Hematopoietic multipotent progenitor cell treated with erythropoietin and hydrocortisone succinate and interleukin-3 and kit ligand, for 17 days (in vitro differentiated cells): ENCODE measurements at regions not wholly inside any gene's neighbourhood (a gene's known extent, or its start where the extent isn't known, plus 50 kb on each side); places are given as distances from the start of the nearest gene placed in this dataset.

Experiments
- DNase-seq: peaks from one replicate; pipeline ENCODE4 v3.0.0-alpha.2; 2015; ENCODE audit warnings: low spot score

DNA sequence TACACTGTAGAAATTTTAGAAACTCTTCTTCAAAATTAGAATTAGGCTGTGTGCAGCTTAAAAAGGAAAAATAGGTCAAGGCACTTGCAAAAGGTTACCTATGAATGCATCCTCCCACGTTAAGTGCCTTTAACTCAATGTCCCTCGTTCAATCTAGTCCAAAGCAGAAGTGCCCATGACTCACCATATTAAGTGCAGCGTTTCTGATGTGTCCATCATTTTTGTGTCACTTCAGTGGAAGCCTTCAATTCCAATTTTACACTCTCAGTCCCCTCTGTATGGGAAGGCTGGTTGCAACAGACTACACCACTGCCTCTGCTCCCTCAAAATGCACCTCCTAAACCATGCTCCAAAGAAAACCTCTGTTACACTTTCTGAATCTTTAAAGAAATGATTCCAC lies 53.4 kb downstream of the FOXB1 start:
- no peak for DNase-seq

DNA sequence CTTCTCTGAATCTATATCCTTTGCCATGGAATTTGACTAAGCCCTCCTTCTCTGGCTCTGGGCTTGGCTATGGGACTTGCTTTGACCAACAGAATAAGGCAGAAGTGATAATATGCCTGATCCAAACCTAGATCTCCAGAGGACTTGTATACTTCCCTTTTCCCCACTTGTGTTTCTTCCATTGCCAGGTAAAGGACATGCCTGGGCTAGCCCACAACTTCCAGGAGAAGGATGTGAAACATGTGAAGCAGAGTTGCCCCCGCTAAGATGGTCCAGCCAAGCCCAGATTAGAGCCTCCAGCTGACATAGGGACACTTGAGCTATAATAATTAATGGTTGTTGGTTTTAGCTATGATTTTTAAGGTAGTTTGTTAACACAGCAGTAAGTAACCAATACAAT lies 55.1 kb downstream of the FOXB1 start:
- DNase-seq: no peak

DNA sequence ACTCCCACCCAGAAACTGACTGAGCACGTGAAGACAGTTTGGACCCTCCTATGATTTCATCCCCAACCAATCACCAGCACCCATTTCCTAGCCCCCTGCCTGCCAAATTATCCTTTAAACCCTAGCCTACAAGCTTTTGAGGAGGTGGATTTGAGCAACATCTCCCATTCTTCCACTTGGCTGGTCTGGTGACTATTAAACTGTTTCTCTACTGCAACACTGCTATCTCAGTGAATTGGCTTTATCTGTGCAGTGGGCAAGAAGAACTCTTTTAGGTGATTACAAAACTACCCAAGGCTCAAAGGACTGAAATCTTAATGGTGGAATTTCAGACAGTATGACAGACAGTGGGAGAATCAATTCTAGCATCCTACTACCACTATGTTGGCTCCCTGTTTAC lies 57.6 kb downstream of the FOXB1 start:
- DNase-seq: no peak

DNA sequence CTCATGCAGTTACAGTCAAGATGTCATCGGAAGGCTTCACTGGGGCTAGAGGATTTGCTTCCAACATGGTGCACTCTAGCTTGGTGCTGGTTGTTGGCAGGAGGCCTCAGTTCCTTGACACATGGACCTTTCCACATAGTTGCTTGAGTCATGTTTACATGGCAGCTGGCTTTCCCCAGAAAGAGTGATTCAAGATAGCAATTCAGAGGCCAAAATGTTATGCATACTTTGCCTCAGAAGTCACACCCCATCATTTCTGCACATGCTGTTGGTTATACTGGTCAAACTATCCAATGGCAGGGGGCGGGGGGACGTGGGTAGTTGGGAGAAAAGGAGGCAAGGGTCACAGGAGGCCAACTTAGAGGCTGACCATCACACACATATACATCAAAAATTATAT lies 58.7 kb downstream of the FOXB1 start:
- no peak for DNase-seq

DNA sequence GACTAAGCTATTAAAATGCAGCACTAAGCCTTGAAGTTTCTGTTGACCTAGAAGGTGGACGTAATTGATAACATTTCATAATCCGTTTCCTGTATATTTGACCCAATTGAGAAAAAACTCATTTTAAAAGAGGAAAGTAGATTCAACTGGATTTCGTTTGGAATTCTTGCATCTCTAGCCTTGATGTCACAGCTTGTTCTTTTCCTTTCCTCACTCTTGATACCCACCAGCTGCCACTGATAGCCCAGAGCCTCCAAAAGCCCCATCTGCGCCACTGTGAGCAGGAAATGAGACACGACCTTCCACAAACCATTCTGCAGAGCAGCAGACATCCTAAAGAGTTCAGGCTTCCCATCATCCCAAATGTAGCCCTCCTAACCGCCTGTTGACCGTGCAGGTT lies 61.8 kb downstream of the FOXB1 start:
- no peak for DNase-seq

DNA sequence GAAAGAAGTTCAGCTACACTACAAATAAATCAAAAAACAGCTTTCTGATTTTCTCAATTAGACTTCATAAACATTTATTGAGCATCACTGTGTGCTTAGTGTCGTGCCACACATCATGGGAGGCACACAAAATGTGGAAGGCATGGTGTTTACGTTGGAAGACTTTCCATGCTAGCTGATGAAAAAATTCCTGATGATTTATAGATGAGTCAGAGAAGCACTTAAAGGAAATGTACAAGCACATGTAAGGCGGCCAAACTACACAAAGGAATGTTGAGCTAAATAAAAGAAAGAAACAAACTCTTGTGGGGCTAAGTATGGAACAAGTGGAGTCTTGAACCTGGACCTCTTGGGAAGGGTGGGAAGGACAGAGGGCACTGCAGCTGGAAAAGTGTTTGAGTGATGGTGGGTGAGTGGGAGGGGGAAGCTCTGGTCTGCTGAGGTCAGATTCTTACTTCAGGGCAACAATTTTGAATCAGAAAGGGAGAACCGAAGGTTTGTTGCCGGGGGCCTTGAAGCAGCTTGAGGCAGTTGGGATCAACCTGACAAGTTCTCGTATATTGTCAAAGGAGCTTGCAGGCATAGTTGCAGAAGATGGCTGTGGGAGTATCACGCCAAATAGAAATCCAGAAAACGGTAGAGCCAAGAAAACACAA lies 66.9 kb downstream of the FOXB1 start:
- DNase-seq: no peak

DNA sequence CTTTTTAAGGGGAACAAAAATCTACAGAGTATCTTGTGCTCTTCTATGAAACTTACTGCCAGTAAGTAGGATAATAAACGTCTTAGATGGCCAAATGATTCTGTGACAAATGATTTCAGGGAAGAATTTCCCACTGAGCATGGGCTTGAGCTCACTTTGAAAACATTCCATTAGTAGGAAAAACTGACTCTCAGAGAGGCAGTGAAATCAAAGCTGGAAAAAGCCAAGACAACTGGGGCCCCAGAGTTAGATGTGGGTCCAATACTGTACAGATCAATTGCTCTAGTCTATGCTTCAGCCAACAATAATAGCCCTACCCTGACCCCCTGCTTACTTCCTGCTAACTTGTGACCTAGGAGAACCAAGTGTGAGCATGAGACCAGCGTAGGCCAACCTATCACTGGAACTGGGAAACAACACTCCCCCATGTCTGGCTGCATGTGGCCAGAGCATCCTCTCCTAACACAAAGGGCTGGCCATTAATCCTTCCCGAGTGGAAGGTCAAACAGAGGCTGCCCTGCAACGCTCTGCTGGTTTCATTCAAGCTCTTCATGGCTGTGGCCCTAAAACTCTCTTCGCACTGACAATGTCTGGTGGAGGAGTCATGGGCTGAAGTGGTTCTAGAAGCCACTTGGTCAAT lies 68.8 kb downstream of the FOXB1 start:
- DNase-seq: no peak

DNA sequence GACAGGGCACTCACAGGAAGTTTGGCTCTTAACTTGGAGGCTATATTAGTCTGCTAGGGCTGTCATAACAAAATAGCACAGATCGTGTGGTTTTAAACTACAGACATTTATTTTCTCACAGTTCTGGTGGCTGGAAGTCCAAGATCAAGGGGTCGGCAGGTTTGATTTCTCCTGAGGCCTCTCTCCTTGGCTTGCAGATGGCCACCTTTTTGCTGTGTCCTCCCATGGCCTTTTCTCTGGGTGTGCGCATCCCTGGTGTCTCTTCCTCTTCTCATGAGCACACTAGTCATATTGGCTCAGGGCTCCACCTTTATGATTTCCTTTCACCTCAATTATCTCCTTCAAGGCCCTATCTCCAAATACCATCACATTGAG lies 69.3 kb downstream of the FOXB1 start:
- no peak for DNase-seq

DNA sequence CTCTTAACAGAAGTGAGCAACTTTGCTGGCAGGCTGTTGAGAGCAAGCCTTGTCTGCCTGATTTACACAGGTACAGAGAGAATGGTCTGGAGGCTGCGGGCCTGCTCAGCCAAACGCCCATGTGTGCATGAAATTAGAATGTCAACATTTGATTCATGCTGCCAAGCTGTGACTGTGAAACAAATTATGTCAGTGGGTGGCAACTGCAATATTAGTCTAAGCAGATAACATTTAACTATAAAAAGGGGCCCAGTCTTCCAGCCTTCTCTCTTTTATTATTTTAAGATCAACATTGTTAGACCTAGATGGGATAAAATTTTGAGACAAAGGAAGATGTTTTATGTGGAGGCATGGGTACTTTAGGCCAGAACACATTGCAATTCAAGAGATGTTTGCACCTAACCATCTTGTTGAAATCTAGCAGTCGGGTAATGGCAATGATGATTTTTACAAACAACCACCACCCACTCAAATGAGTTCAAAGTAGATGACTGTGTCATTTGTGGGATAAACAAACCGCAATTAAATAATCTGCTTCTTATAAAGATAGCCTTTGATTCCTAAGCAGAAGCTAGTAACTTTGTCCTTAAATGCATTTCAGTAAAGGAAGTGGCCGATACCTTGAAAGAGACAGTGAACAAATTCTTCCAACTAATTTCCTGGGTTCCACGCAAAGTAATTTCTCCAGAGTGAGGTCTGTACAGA lies 70.2 kb downstream of the FOXB1 start:
- no peak for DNase-seq

DNA sequence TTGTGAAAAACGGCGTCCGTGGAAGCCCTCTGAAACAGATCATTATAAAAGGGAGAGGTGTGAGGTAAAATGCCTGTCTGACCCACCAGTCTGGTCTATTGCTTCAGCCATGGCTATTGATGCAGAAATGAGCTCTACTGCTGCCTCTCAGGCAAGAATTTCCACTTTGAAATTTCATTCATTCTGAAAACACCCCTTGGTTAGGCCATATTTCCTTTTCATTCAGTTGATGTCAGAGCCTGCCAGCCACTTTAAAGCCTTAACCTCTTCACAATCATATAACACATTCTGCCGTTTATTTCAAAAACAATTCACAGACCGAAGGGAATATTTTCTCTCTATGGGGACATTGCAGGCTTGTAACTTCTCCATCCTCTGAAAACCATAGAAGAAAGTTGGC lies 71.9 kb downstream of the FOXB1 start:
- DNase-seq: no peak

DNA sequence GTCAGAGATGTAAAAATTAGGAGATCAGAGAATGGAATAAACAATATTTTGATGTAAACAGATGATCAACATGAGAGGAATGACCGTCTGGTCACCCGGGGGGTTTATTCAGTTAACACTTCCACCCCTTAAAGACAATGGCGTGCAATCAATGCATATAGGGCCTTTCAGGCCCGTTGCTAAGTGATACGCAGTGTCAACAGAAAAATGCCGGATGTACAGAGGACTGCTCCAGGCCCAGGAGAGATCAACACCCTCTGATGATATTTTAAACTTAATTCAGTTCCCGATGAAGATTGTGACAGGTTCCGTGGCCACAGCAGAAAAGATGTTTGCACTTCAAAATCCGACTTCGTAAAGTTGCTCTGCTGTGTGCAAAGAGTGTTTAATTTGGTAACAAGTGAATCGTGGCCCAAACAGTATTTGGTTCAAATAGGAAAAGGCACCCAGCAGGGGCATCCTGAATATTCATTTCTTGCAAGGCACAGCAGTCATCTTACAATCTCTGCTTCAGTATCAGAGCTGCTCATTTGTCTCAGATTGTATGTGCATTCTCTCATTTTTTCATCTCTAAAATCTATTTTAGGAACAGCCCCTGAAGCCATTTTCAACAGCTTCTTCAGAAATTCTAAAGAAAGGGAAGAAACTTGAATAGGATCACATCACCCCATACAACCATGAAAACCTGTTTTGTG lies 72.6 kb downstream of the FOXB1 start:
- no peak for DNase-seq

DNA sequence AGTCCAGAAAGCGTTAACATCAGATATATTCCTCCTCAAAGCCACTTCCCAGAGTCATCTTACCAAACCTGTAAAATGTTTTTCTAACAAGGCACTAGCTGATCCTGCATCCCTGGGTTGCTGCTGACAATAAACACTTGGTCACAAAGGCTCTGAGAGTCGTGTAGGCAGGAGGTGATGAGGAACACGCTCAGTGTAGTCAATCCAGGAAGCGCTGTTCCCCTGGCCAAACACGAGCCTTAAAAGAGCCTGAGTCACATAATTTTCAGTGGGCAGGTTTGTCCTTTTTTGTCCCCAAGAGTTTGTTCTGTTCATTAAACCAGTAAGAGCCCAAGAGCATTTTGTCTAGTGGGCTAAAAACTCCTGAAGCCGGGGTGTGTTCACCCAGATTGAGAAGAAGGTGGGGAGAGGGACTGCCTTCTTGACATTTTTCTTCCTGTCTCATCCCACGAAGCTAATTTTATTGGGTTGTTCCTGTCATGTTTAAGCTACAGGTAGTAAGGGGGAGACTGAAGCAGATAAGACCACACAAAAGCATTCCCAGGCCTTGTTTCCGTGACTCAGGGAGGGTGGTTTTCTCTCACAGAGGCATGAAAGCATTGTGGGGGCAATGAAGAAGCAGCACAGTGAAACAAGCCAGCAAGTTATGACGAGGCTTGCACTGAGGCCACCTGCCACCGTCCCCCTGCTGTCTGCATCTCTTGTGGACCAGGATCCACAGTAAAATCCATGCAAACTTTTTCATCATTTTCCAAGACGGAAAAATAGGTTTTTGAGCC lies 73.7 kb downstream of the FOXB1 start:
- DNase-seq: no peak

DNA sequence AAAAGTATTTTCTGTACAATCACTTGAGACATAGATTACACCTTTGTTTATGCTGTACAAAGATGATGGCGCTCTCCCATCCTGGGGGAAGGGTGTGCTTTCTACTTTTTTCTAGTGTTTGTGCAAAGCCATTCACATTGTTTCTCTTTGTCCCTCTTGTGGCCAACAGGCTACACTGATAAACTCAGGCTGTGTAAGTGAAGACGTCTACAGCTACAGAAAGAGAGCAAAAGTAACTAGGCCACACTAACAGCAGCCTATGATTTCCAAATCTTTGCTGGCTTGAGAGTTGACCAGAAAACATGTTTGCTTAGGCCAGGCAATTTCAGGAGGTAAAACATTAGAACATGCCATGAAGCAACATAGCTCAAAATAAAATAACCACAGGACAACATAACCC lies 75.1 kb downstream of the FOXB1 start:
- DNase-seq: no peak

DNA sequence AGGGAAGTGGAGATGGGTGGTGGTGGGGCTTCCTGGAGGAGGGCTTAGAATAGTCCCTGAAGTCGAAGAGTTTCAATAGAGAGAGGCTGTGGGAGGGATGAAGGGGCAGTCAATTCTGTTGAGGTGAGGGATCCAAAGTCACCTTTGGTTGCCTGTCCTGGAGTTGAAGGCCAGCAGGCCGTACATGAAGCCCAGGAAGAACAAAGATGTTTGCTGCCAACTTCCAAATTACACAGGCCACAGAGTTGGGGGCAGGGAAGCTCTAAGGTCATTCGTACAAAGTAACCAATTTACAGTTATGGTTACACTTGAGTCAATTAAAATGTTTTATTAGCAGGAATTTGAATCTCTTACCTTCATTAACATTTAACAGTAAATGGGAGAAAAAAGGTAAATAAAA lies 77.9 kb downstream of the FOXB1 start:
- DNase-seq: no peak

DNA sequence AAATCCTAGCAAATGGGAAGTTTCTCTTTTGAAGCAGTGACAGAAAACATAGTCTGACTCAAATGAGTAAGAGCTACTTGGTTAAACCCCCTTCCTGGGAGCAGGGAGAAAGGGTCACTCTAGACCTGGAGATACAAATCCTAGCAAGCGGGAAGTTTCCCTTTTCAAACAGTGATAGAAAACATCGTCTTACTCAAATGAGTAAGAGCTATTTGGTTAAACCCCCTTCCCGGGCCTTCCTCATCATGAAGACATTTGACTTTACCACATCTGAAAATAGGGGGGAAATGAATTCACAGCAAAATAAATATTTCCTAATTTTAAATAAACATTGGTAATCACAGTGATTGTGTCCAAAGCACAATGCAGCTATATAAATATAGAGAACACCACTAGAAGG lies 79.2 kb downstream of the FOXB1 start:
- DNase-seq: no peak

DNA sequence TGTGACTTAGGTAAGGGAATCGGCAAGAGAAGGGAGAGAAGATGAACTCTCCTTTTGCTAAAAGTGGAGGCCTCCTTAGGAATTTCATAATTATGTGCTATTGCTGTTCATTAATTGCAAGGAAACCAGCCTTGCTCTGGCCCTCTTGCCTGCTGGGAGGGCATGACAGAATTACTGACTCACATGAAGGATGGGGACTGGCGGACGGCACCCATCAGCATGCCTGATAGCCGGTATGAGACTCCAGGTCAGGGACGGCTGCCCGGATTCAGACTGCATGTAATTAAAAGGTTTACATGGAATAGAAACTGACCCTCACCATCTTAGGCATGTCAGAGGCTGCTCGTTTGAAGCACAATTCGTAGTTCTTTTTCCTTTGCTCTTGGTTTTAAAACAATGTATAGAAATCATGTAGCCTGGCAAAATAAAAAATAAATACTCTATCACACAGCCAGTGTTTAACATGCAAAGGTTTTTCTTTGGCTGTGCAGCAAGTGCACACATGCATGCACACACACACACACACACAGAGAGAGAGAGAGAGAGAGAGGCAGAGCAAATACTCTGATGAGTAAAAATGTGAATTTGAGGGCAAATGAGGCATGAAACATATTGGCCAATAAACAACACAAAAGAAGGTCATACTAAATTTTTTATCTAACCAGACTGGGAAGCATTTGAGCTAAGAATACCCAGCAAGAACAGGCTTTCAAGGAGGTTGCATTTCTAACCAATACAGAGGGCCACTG lies 82.7 kb downstream of the FOXB1 start:
- DNase-seq: no peak

DNA sequence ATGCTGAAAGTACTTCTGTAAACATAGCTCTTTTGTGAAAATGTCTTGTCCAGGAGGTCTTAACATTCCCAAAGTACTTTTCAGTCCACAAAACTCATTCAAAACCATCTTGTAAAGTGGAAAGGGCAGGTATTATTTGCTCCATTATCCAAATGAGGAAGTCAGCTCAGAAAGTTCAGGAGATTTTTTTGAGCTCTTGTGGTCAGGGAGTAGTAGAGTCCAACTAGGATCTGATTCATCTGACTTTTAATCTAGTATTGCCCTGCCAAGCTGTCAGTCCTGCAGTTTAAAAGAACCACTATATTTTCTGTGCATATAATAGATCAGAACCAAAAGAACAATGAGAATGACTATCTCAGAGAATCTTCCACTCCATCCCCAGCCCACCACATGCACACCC lies 83.5 kb downstream of the FOXB1 start:
- DNase-seq: no peak

DNA sequence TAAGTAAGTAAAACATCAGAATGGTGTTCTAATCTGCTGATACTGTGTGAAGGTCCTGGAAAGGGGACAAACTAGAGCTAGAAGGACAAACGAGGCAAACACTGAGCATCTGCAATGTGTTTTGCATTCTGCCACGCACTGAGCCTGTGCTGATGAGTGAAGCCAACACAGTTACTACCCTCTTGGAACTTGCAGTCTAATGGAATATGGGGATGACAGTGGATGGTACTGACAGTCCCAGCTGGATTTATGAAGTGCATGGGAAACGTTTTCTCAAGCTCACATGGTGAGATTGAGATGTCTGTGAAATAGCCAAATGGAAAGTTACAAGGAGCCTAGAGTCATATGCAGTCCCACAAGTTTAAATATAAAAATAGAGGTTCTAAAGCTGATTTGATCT lies 86.6 kb downstream of the FOXB1 start:
- no peak for DNase-seq

DNA sequence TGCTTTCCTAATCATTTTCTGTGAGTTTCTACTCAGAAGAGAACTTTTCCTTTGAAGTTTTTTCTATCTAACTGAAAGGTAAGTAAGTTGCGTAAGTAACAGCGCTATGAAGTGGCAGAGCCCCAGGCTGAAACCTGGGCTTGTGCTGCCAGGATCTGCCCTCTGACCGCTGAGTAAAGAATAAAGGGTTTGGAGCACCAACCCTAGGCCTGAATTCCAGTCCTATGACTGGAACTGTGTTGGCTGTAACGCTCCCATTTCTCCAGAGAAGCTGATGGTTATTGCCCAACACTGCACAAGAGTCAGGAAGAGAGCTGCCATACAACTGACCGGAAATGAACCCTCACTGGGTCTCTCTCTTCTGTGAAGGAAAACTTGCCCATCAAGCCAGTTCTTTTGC lies 87.0 kb downstream of the FOXB1 start:
- no peak for DNase-seq

DNA sequence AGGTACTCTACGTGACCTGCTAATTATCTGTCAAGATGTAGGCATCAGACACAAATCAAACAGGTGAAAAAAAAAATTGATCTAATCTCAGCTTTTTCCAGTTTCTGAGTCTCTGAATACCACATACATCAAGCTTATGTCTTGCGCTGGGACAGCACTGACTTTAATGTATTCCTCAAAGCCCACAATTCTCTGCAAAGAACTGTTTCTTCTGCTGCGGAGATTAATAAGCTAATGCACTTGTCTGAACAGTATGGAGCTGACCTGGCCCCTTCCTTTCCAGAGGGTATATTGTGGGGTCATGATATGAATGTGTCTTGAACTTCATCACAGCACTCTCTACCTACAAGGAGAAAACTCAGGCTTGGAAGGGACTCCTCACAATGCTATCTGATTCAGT lies 87.8 kb downstream of the FOXB1 start:
- no peak for DNase-seq

DNA sequence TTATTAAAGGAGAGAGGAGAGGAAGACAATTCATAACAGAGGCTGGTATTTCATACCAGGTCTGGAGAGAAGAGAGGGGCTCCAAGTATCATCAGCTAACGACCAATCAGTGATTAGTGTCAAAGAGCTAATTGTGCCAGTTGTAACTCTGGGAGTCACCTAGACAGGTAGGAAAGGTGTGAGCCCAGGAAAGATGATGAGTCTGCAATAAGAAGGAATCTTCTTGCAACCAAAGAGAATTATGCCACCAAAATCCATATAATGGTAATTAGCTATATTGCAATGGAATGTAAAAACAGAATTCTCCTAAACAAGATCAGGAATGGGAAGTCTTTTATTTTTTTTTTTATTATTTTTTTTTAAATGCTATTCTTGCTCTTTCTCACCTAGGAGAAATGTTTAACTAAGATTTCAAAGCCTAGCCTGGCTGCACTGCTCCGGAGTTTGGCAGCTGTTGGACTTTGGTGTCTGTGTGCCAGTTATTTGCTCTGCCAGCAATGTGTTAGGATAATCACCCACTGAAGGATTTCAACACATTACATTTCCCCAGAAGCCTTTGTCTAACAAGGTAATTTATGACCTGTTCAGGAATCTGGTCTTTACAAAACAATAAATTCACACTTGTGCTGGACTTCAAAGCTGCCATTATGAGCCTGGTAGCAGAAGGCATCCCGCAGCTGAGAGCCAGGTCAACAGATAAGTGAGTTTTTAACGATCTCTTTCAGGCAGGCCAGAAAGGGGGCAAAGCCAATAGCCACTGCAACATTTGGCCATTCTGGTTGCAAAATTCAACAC lies 89.4 kb downstream of the FOXB1 start:
- no peak for DNase-seq
